HepG2 (cell line): ENCODE measurements at regions not wholly inside any gene's neighbourhood (a gene's known extent, or its start where the extent isn't known, plus 50 kb on each side); places are given as distances from the start of the nearest gene placed in this dataset.

ENCODE experiments used
- ATAC-seq: fragments of 200-7000 bp; cut with Tn5 transposase; 3 replicates; pipeline ENCODE4 v1.9.1; 2020; ENCODE audit warnings: mild to moderate bottlenecking, moderate library complexity
- BruUV-seq: library from RNA; stranded (reverse); fragments of 400-500 nt; replicated peaks from 2 replicates; lab custom pipeline; 2021; lab: Mats Ljungman, UMichigan
- CTCF ChIA-PET: fragments of 300-600 bp; formaldehyde crosslinking; extraction: SDS; loops from one replicate; lab custom pipeline; 2021; ENCODE audit warnings: low total read pairs, inconsistent platforms, low intra/inter-chr PET ratio; lab: Yijun Ruan, JAX
- POLR2A ChIA-PET: fragments of 350-600 bp; sonication (Branson Sonifier 250); formaldehyde crosslinking; loops from one replicate; lab custom pipeline; 2020; ENCODE audit warnings: antibody characterized with exemption, inconsistent platforms; lab: Yijun Ruan, JAX
- DNase-seq: peaks from one replicate; pipeline ENCODE4 v3.0.0-alpha.2; 2015; ENCODE audit warnings: low spot score
- FAIRE-seq: peaks from 3 replicates; lab custom pipeline; 2011; peaks lifted over from hg19 to GRCh38; lab: Jason Lieb, UNC
- H2AFZ ChIP-seq: one replicate; pipeline ENCODE4 v1.6.1; 2011; ENCODE audit warnings: low read length, inconsistent platforms
- H3K27ac ChIP-seq: fragments of 300-600 bp; 3 replicates; pipeline ENCODE4 v1.8.0; 2011; ENCODE audit warnings: mixed run types, mild to moderate bottlenecking, mixed read lengths, low read length, inconsistent platforms; ENCODE audit not compliant: insufficient read depth; ENCODE audit errors: extremely low read length
- H3K27me3 ChIP-seq, 2 experiments: fragments of 200-600 bp in 1 of 2; 2 replicates in 1 of 2; 3 replicates in 1 of 2; pipeline versions ENCODE4 v1.6.0 to v1.8.0; 2011; ENCODE audit warnings: low read length in 2 of 2, mild to moderate bottlenecking in 2 of 2, moderate library complexity in 2 of 2, inconsistent platforms in 1 of 2; ENCODE audit not compliant: insufficient read depth in 2 of 2, control insufficient read depth in 1 of 2
- H3K36me3 ChIP-seq, 2 experiments: fragments of 200-600 bp in 1 of 2; replicated peaks in 1 of 2; 2 replicates in 1 of 2; 3 replicates in 1 of 2; pipeline versions ENCODE4 v1.5.1 to v1.8.0; 2011; ENCODE audit warnings: low read length in 2 of 2, inconsistent platforms in 1 of 2; ENCODE audit not compliant: insufficient read depth in 2 of 2, control insufficient read depth in 1 of 2
- H3K4me1 ChIP-seq: 2 replicates; pipeline ENCODE4 v1.5.1; 2012; ENCODE audit warnings: low read length, inconsistent platforms; ENCODE audit not compliant: insufficient read depth
- H3K4me2 ChIP-seq: 2 replicates; pipeline ENCODE4 v1.6.0; 2011; ENCODE audit warnings: low read depth, low read length, inconsistent platforms
- H3K4me3 ChIP-seq, 3 experiments: fragments of 200-600 bp in 1 of 3; sonication (generic), shearing (Covaris generic) in 1 of 3; replicated peaks in 1 of 3; 2 replicates each; pipeline ENCODE4 v1.5.1; 2011 to 2016; ENCODE audit warnings: low read length in 3 of 3, inconsistent platforms in 2 of 3, low read depth in 2 of 3, mild to moderate bottlenecking in 2 of 3, control low read depth in 1 of 3, mixed read lengths in 1 of 3; ENCODE audit not compliant: insufficient read depth in 1 of 3
- H3K79me2 ChIP-seq: one replicate; pipeline ENCODE4 v1.6.1; 2011; ENCODE audit warnings: low read length, inconsistent platforms; ENCODE audit not compliant: insufficient read depth
- H3K9ac ChIP-seq: 2 replicates; pipeline ENCODE4 v1.6.0; 2011; ENCODE audit warnings: mild to moderate bottlenecking, low read depth, low read length, inconsistent platforms; ENCODE audit not compliant: insufficient read depth
- H3K9me3 ChIP-seq: 2 replicates; pipeline ENCODE4 v1.5.1; 2012; ENCODE audit warnings: mild to moderate bottlenecking, low read length
- H4K20me1 ChIP-seq: 2 replicates; pipeline ENCODE4 v1.6.0; 2011; ENCODE audit warnings: inconsistent platforms, mild to moderate bottlenecking, low read length, moderate library complexity; ENCODE audit not compliant: insufficient read depth
- JUND ChIP-seq: sonication (generic); formaldehyde crosslinking; IDR thresholded peaks from 2 replicates; pipeline ENCODE4 v1.8.0; 2022; ENCODE audit warnings: mild to moderate bottlenecking, missing genetic modification reagents
- KLF13 ChIP-seq: sonication (generic); formaldehyde crosslinking; IDR thresholded peaks from 2 replicates; pipeline ENCODE4 v1.4.0; 2020; ENCODE audit warnings: mild to moderate bottlenecking, missing genetic modification reagents
- MTF1 ChIP-seq: sonication (generic); formaldehyde crosslinking; IDR thresholded peaks from 2 replicates; pipeline ENCODE4 v1.5.0; 2020; ENCODE audit warnings: missing genetic modification reagents
- NBN ChIP-seq: fragments of 450-650 bp; conservative IDR thresholded peaks from 2 replicates; pipeline ENCODE4 v1.6.1; 2017
- NFE2 ChIP-seq: sonication (generic); formaldehyde crosslinking; IDR thresholded peaks from 2 replicates; pipeline ENCODE4 v1.4.0; 2020; ENCODE audit warnings: missing genetic modification reagents
- NR2F6 ChIP-seq, 2 experiments: IDR thresholded peaks; 2 replicates each; pipeline ENCODE4 v1.6.1; 2016; ENCODE audit warnings: antibody characterized with exemption in 1 of 2, mild to moderate bottlenecking in 1 of 2
- SAP130 ChIP-seq: IDR thresholded peaks from 2 replicates; pipeline ENCODE4 v1.6.1; 2016; ENCODE audit warnings: low read depth
- TARDBP ChIP-seq: sonication (generic); formaldehyde crosslinking; IDR thresholded peaks from 2 replicates; pipeline ENCODE4 v1.8.0; 2022; ENCODE audit warnings: mild to moderate bottlenecking, missing genetic modification reagents
- ZNF672 ChIP-seq: sonication (generic); formaldehyde crosslinking; IDR thresholded peaks from 2 replicates; pipeline ENCODE4 v1.8.1; 2022; ENCODE audit warnings: missing genetic modification reagents
- WGBS: methylation state at CpG from one replicate; pipeline ENCODE4 v1.1.6; 2017; ENCODE audit warnings: low lambda C conversion rate; 5-methylcytosine and 5-hydroxymethylcytosine counted together
- in situ Hi-C: cut with HindIII; loops from 2 replicates; pipeline ENCODE4 v1.10.0; 2017; ENCODE audit warnings: low pct_unique_long_range_greater_than_20kb; ENCODE audit not compliant: extremely low pct_ligation_motif_present
- intact Hi-C: fragments of 100-400 bp; cut with micrococcal nuclease; formaldehyde crosslinking; loops from one replicate; pipeline ENCODE4 v1.10.0; 2022; ENCODE audit not compliant: unreplicated experiment
- TF ChIP-seq, protein P1 (sequence below): IDR thresholded peaks from 2 replicates; pipeline ENCODE4 v1.6.1; 2016; ENCODE audit warnings: low read depth, control low read depth
- TF ChIP-seq, protein P2 (sequence below): sonication (generic); formaldehyde crosslinking; IDR thresholded peaks from 2 replicates; pipeline ENCODE4 v1.4.0; 2020; ENCODE audit warnings: mild to moderate bottlenecking, missing genetic modification reagents
- TF ChIP-seq, protein P3 (sequence below): sonication (generic); formaldehyde crosslinking; IDR thresholded peaks from 2 replicates; pipeline ENCODE4 v1.4.0; 2020; ENCODE audit warnings: low read depth, missing genetic modification reagents
- TF ChIP-seq, protein P4 (sequence below): sonication (generic); formaldehyde crosslinking; IDR thresholded peaks from 2 replicates; pipeline ENCODE4 v1.4.0; 2020; ENCODE audit warnings: missing genetic modification reagents
- TF ChIP-seq, protein P5 (sequence below): sonication (generic); formaldehyde crosslinking; IDR thresholded peaks from 2 replicates; pipeline ENCODE4 v1.4.0; 2020; ENCODE audit warnings: mild to moderate bottlenecking, missing genetic modification reagents

DNA sequence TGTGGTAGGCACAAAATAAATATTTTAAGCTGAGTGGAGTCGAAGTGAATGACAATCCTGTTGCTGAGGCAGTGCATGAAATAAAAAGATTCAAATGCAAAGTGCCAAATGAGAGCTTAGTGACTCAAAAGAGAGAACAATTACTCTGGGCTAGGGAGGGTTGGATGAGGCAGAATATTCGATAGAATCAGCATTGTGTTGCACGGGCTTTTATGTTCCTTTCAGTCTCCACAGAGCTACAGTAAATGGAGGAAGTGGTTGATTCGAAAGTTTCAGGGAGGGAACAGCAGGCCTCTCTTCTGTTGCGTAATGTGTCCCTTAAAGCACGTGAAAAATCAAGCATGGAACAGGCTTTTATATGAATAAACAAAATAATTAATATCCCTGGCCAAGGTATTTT is 599.3 kb upstream of the CELF2 start:
- Histone ChIP-seq H4K20me1 (no peaks in the 10 kb centered on the region), H3K27me3 (no peaks in the 10 kb centered on the region), H3K36me3 (no peaks in the 10 kb centered on the region), H3K79me2 (no peaks in the 10 kb centered on the region), H3K4me2 (no peak overlapping the region), H3K4me3 (no peak overlapping the region), H3K27ac (no peak overlapping the region), H2AFZ (no peak overlapping the region), H3K9ac (no peak overlapping the region), H3K4me1 (no peaks in the 10 kb centered on the region), H3K9me3 (peaks cover 90% of the 10 kb centered on the region)
- in situ Hi-C loops: no loop called here
- intact Hi-C loops: no loop called here
- WGBS: 3% methylated on average over 6 of the region's 6 CpGs
- ChIA-PET POLR2A (no interaction called here), CTCF (no interaction called here)
- no peak for DNase-seq
- ATAC-seq: no peak
- BruUV-seq: no TSS peak
- no peak for FAIRE-seq
- TF ChIP-seq MTF1: no peak
- TF ChIP-seq, protein P1, sequence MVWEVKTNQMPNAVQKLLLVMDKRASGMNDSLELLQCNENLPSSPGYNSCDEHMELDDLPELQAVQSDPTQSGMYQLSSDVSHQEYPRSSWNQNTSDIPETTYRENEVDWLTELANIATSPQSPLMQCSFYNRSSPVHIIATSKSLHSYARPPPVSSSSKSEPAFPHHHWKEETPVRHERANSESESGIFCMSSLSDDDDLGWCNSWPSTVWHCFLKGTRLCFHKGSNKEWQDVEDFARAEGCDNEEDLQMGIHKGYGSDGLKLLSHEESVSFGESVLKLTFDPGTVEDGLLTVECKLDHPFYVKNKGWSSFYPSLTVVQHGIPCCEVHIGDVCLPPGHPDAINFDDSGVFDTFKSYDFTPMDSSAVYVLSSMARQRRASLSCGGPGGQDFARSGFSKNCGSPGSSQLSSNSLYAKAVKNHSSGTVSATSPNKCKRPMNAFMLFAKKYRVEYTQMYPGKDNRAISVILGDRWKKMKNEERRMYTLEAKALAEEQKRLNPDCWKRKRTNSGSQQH: no peak
- TF ChIP-seq, protein P2, sequence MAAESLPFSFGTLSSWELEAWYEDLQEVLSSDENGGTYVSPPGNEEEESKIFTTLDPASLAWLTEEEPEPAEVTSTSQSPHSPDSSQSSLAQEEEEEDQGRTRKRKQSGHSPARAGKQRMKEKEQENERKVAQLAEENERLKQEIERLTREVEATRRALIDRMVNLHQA (CRISPR knock-in tag): no peak
- TF ChIP-seq ZNF672 (CRISPR knock-in tag): no peak
- TF ChIP-seq NBN: no peak
- TF ChIP-seq JUND (CRISPR knock-in tag): no peak
- TF ChIP-seq, protein P3, sequence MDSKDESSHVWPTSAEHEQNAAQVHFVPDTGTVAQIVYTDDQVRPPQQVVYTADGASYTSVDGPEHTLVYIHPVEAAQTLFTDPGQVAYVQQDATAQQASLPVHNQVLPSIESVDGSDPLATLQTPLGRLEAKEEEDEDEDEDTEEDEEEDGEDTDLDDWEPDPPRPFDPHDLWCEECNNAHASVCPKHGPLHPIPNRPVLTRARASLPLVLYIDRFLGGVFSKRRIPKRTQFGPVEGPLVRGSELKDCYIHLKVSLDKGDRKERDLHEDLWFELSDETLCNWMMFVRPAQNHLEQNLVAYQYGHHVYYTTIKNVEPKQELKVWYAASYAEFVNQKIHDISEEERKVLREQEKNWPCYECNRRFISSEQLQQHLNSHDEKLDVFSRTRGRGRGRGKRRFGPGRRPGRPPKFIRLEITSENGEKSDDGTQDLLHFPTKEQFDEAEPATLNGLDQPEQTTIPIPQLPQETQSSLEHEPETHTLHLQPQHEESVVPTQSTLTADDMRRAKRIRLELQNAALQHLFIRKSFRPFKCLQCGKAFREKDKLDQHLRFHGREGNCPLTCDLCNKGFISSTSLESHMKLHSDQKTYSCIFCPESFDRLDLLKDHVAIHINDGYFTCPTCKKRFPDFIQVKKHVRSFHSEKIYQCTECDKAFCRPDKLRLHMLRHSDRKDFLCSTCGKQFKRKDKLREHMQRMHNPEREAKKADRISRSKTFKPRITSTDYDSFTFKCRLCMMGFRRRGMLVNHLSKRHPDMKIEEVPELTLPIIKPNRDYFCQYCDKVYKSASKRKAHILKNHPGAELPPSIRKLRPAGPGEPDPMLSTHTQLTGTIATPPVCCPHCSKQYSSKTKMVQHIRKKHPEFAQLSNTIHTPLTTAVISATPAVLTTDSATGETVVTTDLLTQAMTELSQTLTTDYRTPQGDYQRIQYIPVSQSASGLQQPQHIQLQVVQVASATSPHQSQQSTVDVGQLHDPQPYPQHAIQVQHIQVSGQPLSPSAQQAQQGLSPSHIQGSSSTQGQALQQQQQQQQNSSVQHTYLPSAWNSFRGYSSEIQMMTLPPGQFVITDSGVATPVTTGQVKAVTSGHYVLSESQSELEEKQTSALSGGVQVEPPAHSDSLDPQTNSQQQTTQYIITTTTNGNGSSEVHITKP (CRISPR knock-in tag): no peak
- TF ChIP-seq, protein P4, sequence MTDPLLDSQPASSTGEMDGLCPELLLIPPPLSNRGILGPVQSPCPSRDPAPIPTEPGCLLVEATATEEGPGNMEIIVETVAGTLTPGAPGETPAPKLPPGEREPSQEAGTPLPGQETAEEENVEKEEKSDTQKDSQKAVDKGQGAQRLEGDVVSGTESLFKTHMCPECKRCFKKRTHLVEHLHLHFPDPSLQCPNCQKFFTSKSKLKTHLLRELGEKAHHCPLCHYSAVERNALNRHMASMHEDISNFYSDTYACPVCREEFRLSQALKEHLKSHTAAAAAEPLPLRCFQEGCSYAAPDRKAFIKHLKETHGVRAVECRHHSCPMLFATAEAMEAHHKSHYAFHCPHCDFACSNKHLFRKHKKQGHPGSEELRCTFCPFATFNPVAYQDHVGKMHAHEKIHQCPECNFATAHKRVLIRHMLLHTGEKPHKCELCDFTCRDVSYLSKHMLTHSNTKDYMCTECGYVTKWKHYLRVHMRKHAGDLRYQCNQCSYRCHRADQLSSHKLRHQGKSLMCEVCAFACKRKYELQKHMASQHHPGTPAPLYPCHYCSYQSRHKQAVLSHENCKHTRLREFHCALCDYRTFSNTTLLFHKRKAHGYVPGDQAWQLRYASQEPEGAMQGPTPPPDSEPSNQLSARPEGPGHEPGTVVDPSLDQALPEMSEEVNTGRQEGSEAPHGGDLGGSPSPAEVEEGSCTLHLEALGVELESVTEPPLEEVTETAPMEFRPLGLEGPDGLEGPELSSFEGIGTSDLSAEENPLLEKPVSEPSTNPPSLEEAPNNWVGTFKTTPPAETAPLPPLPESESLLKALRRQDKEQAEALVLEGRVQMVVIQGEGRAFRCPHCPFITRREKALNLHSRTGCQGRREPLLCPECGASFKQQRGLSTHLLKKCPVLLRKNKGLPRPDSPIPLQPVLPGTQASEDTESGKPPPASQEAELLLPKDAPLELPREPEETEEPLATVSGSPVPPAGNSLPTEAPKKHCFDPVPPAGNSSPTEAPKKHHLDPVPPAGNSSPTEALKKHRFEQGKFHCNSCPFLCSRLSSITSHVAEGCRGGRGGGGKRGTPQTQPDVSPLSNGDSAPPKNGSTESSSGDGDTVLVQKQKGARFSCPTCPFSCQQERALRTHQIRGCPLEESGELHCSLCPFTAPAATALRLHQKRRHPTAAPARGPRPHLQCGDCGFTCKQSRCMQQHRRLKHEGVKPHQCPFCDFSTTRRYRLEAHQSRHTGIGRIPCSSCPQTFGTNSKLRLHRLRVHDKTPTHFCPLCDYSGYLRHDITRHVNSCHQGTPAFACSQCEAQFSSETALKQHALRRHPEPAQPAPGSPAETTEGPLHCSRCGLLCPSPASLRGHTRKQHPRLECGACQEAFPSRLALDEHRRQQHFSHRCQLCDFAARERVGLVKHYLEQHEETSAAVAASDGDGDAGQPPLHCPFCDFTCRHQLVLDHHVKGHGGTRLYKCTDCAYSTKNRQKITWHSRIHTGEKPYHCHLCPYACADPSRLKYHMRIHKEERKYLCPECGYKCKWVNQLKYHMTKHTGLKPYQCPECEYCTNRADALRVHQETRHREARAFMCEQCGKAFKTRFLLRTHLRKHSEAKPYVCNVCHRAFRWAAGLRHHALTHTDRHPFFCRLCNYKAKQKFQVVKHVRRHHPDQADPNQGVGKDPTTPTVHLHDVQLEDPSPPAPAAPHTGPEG: no peak
- no peak for TF ChIP-seq SAP130 (CRISPR knock-in tag)
- TF ChIP-seq, protein P5, sequence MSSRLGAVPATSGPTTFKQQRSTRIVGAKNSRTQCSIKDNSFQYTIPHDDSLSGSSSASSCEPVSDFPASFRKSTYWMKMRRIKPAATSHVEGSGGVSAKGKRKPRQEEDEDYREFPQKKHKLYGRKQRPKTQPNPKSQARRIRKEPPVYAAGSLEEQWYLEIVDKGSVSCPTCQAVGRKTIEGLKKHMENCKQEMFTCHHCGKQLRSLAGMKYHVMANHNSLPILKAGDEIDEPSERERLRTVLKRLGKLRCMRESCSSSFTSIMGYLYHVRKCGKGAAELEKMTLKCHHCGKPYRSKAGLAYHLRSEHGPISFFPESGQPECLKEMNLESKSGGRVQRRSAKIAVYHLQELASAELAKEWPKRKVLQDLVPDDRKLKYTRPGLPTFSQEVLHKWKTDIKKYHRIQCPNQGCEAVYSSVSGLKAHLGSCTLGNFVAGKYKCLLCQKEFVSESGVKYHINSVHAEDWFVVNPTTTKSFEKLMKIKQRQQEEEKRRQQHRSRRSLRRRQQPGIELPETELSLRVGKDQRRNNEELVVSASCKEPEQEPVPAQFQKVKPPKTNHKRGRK (CRISPR knock-in tag): no peak
- TF ChIP-seq KLF13: no peak
- no peak for TF ChIP-seq NFE2 (CRISPR knock-in tag)
- no peak for TF ChIP-seq TARDBP (CRISPR knock-in tag)
- TF ChIP-seq NR2F6 (IDR thresholded peaks at IDR 0.05): no peak
- TF ChIP-seq NR2F6 (CRISPR knock-in tag; IDR thresholded peaks at IDR 0.05): no peak
